ENCODE measurements at regions not wholly inside any gene's neighbourhood (a gene's known extent, or its start where the extent isn't known, plus 50 kb on each side); places are given as distances from the start of the nearest gene placed in this dataset.

DNA sequence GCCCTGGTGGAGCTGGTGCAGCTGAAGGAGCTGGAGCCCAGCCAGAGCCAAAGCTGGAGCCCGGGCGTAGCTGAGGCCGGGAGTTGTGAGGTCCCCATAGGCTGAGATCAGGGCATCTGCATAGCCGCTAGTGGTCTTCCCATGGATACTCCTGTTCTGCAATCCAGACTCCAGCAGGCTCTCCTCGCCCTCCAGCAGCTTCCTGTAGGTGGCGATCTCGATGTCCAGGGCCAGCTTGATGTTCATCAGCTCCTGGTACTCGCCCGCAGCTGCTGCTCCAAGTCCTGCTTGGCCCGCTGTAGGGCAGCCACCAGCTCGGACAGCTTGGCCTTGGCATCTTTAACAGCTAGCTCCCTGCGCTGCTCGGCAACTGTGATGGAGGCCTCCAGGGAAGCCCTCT lies 966.1 kb downstream of the FSCB start:
- TF ChIP-seq CTCF (IDR thresholded peaks at IDR 0.05; ENCODE audit: low read depth, low read length, poor library complexity, severe bottlenecking) (no peak), EZH2phosphoT487 (IDR thresholded peaks at IDR 0.05; ENCODE audit: borderline replicate concordance, low read length) (no peak)
